Testis (tissue), 2 donors: ENCODE measurements at regions not wholly inside any gene's neighbourhood (a gene's known extent, or its start where the extent isn't known, plus 50 kb on each side); places are given as distances from the start of the nearest gene placed in this dataset.

Experiments used
- DNase-seq: peaks from one replicate; pipeline ENCODE4 v3.0.0-alpha.2; 2019
- H3K27ac ChIP-seq, 2 donors: fragments of 200-600 bp; sonication (generic); one replicate each; pipeline ENCODE4 v1.5.1; 2019
- H3K27me3 ChIP-seq: fragments of 200-600 bp; sonication (generic); one replicate; pipeline ENCODE4 v1.5.1; 2019
- H3K36me3 ChIP-seq: fragments of 200-600 bp; sonication (generic); one replicate; pipeline ENCODE4 v1.5.1; 2017; ENCODE audit warnings: low read depth; ENCODE audit errors: missing control alignments
- H3K4me1 ChIP-seq: fragments of 200-600 bp; sonication (generic); one replicate; pipeline ENCODE4 v1.5.1; 2019
- H3K4me3 ChIP-seq, 2 donors: fragments of 200-600 bp; sonication (generic); one replicate each; pipeline ENCODE4 v1.5.1; 2017 to 2019
- H3K9me3 ChIP-seq: fragments of 200-600 bp; sonication (generic); one replicate; pipeline ENCODE4 v1.5.1; 2017
- POLR2A ChIP-seq: fragments of 450-650 bp; IDR thresholded peaks from one replicate; pipeline ENCODE4 v1.6.1; 2017; ENCODE audit warnings: antibody characterized with exemption, mild to moderate bottlenecking, moderate library complexity
- WGBS, 2 donors: methylation state at CpG; one replicate each; pipeline ENCODE4 v1.1.5; 2018; 5-methylcytosine and 5-hydroxymethylcytosine counted together
- intact Hi-C: fragments of 100-400 bp; cut with DNase I; formaldehyde crosslinking; loops from one replicate; pipeline ENCODE4 v1.15.1; 2023; ENCODE audit warnings: low total_unique reads
- TF ChIP-seq, protein P1 (sequence below), 3 experiments: fragments of 450-650 bp in 2 of 3; fragments of 200-600 bp in 1 of 3; sonication (generic) in 1 of 3; IDR thresholded peaks; one replicate each; pipeline ENCODE4 v1.5.1; 2016 to 2019; ENCODE audit warnings: antibody characterized with exemption in 3 of 3, mild to moderate bottlenecking in 2 of 3, moderate library complexity in 1 of 3

DNA sequence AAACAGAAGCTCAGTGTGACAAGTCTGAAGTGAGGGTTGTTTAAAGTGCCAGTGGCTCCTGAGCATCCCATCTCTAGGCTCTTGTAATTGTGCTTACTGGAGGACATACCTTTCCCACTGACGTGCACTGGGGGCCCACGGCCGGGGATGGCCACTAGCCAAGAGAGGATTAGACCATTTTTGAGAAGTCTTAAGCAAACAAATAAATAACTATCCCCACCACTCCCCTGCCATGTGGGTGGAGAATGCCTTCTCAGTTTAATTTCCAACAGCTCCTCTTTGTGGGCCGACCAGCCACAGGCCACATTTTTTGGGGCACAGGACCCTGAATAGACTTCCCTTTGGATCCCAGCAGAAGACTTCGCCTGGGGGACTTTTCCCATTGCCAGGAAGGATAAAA lies 125.0 kb upstream of the MSX1 start:
- WGBS, 2 donors, result 76 to 79% methylated on average over 5 of the region's 5 CpGs
- DNase-seq, result no peak
- TF ChIP-seq POLR2A, result no peak
- TF ChIP-seq, protein P1, sequence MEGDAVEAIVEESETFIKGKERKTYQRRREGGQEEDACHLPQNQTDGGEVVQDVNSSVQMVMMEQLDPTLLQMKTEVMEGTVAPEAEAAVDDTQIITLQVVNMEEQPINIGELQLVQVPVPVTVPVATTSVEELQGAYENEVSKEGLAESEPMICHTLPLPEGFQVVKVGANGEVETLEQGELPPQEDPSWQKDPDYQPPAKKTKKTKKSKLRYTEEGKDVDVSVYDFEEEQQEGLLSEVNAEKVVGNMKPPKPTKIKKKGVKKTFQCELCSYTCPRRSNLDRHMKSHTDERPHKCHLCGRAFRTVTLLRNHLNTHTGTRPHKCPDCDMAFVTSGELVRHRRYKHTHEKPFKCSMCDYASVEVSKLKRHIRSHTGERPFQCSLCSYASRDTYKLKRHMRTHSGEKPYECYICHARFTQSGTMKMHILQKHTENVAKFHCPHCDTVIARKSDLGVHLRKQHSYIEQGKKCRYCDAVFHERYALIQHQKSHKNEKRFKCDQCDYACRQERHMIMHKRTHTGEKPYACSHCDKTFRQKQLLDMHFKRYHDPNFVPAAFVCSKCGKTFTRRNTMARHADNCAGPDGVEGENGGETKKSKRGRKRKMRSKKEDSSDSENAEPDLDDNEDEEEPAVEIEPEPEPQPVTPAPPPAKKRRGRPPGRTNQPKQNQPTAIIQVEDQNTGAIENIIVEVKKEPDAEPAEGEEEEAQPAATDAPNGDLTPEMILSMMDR (IDR thresholded peaks at IDR 0.05), result no peak
- intact Hi-C loops, result no loop called here
- Histone ChIP-seq H3K4me3 (no peak overlapping the region), H3K27ac (no peak overlapping the region), H3K27me3 (no peaks in the 10 kb centered on the region), H3K4me1 (no peaks in the 10 kb centered on the region), H3K36me3 (no peaks in the 10 kb centered on the region), H3K9me3 (no peaks in the 10 kb centered on the region)

DNA sequence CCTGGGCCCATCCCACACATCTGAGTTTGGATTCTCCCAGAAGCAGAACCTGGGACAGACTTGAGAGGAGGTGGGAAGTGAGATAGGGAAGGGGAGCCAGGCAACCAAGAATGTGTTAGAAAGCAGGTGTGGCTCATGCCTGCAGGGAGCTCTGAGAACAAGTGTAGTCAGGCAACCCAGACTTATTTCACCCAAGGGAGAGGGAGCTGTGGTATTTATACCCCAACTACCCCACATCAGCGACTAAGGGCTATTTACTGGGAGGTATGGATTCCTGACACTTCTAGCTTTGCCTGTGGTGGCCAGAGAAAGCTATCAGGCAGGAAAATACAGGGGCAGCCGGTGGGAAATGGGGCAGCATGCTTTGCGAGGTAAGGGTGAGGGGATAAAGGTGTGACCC lies 125.8 kb upstream of the MSX1 start:
- WGBS, 2 donors, result 76 to 97% methylated on average over 3 of the region's 3 CpGs
- DNase-seq, result no peak
- no peak overlapping the region for H3K4me3 ChIP-seq
- no peak overlapping the region for H3K27ac ChIP-seq
- H3K9me3 ChIP-seq, result no peaks in the 10 kb centered on the region
- H3K36me3 ChIP-seq, result no peaks in the 10 kb centered on the region
- no peaks in the 10 kb centered on the region for H3K27me3 ChIP-seq
- intact Hi-C loops, result no loop called here
- no peak for TF ChIP-seq POLR2A
- TF ChIP-seq, protein P1 (IDR thresholded peaks at IDR 0.05), result no peak
- no peaks in the 10 kb centered on the region for H3K4me1 ChIP-seq

DNA sequence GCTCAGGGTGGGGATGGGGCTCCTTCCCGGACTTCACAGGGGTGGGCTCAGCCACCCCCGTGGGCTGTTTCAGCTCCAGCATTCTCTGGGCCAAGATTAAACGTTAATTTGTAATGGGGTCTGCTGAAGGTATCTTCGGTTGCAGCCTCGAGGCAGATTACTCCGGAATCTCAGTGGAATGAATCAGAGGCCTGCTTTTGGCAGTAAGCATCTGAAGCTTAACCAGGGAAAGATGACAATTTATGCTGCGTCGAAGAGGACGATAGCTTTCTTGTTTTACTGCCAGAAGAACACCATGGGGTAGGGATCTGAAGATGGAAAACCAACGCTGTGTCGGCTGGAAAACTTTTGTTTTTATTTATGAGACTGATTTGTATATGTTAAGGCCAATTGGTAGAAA lies 129.2 kb upstream of the MSX1 start:
- Histone ChIP-seq H3K27me3 (no peaks in the 10 kb centered on the region), H3K4me3 (no peak overlapping the region), H3K27ac (no peak overlapping the region), H3K9me3 (no peaks in the 10 kb centered on the region), H3K36me3 (no peaks in the 10 kb centered on the region), H3K4me1 (no peaks in the 10 kb centered on the region)
- TF ChIP-seq, protein P1 (IDR thresholded peaks at IDR 0.05), result no peak
- no peak for TF ChIP-seq POLR2A
- no peak for DNase-seq
- intact Hi-C loops, result no loop called here
- WGBS, 2 donors, result 75 to 88% methylated on average over 9 to 11 of the region's 11 CpGs

DNA sequence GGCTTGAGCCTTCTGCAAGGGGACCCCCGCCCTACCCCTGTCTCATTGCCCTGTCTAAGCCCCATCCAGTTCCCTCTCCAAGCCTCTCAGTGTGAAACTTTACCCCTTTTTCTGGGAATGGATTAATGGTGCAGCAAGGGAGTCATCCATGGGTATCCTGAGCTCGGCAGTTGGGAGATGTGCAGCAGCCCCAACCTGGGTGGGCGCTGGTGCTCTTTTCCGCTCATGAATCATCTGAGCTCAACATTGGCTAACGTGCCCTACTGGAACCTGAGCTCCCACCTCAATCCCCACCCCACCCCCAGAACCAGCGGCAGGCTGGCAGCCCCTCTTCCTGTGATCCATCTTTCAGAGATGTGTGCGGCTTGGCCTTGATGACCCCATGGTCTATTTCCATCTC lies 130.3 kb upstream of the MSX1 start:
- Histone ChIP-seq H3K4me1 (no peaks in the 10 kb centered on the region), H3K27ac (no peak overlapping the region), H3K9me3 (no peaks in the 10 kb centered on the region), H3K4me3 (no peak overlapping the region), H3K27me3 (no peaks in the 10 kb centered on the region), H3K36me3 (no peaks in the 10 kb centered on the region)
- intact Hi-C loops, result no loop called here
- no peak for DNase-seq
- 93 to 94% methylated on average over 4 to 7 of the region's 7 CpGs for WGBS, 2 donors
- TF ChIP-seq, protein P1 (IDR thresholded peaks at IDR 0.05), result no peak
- no peak for TF ChIP-seq POLR2A

DNA sequence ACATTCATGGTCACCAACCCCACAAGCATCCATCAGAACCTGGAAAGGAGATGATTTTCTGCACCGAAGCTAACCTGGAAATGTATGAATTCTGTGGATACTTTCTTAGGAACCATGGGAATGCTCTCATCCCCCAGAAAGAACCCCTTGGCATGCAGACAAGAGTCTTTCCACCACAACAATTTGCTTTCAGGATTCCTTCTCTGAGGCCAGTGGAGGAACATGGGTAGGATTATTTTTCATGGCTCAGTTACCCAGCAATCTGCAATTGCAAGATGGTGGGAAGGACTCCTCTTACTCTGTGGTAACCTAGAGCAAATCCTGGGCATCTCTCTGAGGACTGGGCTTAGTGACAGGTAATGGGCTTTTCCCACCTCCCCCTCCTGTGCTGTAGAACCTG lies 131.9 kb upstream of the MSX1 start:
- Histone ChIP-seq H3K27me3 (no peaks in the 10 kb centered on the region), H3K36me3 (no peaks in the 10 kb centered on the region), H3K4me3 (no peak overlapping the region), H3K9me3 (no peaks in the 10 kb centered on the region), H3K4me1 (no peaks in the 10 kb centered on the region), H3K27ac (no peak overlapping the region)
- intact Hi-C loops, result no loop called here
- DNase-seq, result no peak
- 95 to 100% methylated on average over 1 of the region's 1 CpG for WGBS, 2 donors
- TF ChIP-seq, protein P1 (IDR thresholded peaks at IDR 0.05), result no peak
- TF ChIP-seq POLR2A, result no peak
